Uterus (tissue), 3 donors: ENCODE measurements at regions not wholly inside any gene's neighbourhood (a gene's known extent, or its start where the extent isn't known, plus 50 kb on each side); places are given as distances from the start of the nearest gene placed in this dataset.

Experiments used
- DNase-seq, 2 donors: peaks; one replicate each; pipeline ENCODE4 v3.0.0-alpha.2; 2019 to 2020
- H3K27ac ChIP-seq, 2 donors: fragments of 200-600 bp; sonication (generic); 1 replicate in 1 of 2; 2 replicates in 1 of 2; pipeline ENCODE4 v1.5.1; 2016 to 2018
- H3K27me3 ChIP-seq, 2 donors: fragments of 200-600 bp; sonication (generic); one replicate each; pipeline ENCODE4 v1.5.1; 2018 to 2019; ENCODE audit warnings: control low read depth in 1 of 2
- H3K36me3 ChIP-seq, 2 donors: fragments of 200-600 bp; sonication (generic); one replicate each; pipeline ENCODE4 v1.5.1; 2019; ENCODE audit warnings: control low read depth in 1 of 2
- H3K4me1 ChIP-seq, 2 donors: fragments of 200-600 bp; sonication (generic); one replicate each; pipeline ENCODE4 v1.5.1; 2018 to 2019; ENCODE audit warnings: control low read depth in 1 of 2
- H3K4me3 ChIP-seq, 2 donors: fragments of 200-600 bp; sonication (generic); 1 replicate in 1 of 2; 2 replicates in 1 of 2; pipeline ENCODE4 v1.5.1; 2018 to 2019; ENCODE audit warnings: mild to moderate bottlenecking in 1 of 2
- H3K9me3 ChIP-seq, 2 donors: fragments of 200-600 bp; sonication (generic); one replicate each; pipeline ENCODE4 v1.5.1; 2019; ENCODE audit warnings: control low read depth in 1 of 2
- POLR2A ChIP-seq, 2 donors: fragments of 450-650 bp; IDR thresholded peaks; one replicate each; pipeline ENCODE4 v1.6.1; 2016; ENCODE audit warnings: antibody characterized with exemption in 2 of 2, mild to moderate bottlenecking in 1 of 2, moderate library complexity in 1 of 2
- intact Hi-C: fragments of 100-400 bp; cut with DNase I; formaldehyde crosslinking; loops from one replicate; pipeline ENCODE4 v1.15.1; 2023; ENCODE audit warnings: low total_unique reads
- TF ChIP-seq, protein P1 (sequence below), 4 experiments: fragments of 200-600 bp in 2 of 4; fragments of 450-650 bp in 2 of 4; sonication (generic) in 2 of 4; IDR thresholded peaks; one replicate each; pipeline ENCODE4 v1.5.1; 2016 to 2019; ENCODE audit warnings: antibody characterized with exemption in 4 of 4, mild to moderate bottlenecking in 2 of 4, moderate library complexity in 1 of 4
- donor health status: DM: yes; HTN: yes; CAD: no.

DNA sequence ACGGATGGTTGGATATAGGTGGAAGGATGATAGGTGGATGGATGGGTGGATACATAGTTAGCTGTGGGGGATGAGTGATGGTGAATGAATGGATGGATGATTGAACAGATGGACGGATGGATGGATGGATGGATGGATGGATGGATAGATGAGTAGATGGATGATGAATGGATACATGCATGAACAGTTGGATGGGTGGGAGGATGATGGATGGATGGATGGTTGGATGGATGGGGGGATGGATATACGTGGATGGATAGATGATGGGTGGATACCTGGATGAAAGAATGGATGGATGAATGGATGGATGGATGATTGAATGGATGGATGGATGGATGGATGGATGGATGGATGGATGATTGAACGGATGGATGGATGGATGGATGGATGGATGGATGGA is 68.4 kb upstream of the PRR5 start:
- intact Hi-C loops = no loop called here

DNA sequence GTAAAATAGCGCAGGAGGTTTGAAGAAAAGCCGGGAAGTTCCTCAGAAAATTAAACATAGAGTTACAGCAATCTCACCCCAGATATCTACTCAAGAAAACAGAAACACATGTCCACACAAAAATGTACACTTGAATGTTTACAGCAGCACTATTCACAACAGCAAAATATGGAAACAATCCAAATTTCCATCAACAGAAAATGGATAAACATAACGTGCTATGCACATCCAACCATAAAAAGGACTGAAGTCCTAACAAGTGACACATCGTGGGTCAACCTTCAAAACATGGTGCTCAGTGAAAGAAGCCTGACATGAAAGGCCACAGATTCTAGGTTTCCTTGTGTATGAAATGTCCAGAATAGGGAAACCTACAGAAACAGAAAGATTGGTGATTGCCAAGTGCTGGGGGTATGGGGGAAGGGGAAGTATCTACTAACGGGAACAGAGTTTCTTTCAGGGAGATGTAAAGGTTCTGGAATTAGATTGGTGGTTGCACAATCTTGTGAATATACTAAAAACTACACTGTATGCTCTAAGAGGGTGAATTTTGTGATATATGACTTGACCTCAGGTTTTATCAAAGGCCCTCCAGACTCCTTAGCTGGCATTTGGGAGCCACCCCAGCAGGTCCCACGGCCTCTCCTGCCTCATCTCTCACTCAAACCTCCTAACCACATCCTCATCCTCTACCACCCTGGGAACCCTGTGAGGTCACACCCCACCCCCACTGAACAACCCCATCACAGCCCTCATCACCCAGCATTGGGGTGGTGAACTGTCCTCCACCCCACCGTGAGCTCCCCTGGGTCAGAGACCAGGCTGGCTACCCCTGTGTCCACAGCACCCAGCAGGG is 69.2 kb upstream of the PRR5 start:
- intact Hi-C loops = no loop called here
- no peak overlapping the region for H3K4me3 ChIP-seq
- no peak for DNase-seq
- no peaks in the 10 kb centered on the region for H3K27me3 ChIP-seq
- no peak overlapping the region for H3K27ac ChIP-seq
- no peaks in the 10 kb centered on the region for H3K36me3 ChIP-seq
- H3K9me3 ChIP-seq = no peaks in the 10 kb centered on the region
- TF ChIP-seq, protein P1, sequence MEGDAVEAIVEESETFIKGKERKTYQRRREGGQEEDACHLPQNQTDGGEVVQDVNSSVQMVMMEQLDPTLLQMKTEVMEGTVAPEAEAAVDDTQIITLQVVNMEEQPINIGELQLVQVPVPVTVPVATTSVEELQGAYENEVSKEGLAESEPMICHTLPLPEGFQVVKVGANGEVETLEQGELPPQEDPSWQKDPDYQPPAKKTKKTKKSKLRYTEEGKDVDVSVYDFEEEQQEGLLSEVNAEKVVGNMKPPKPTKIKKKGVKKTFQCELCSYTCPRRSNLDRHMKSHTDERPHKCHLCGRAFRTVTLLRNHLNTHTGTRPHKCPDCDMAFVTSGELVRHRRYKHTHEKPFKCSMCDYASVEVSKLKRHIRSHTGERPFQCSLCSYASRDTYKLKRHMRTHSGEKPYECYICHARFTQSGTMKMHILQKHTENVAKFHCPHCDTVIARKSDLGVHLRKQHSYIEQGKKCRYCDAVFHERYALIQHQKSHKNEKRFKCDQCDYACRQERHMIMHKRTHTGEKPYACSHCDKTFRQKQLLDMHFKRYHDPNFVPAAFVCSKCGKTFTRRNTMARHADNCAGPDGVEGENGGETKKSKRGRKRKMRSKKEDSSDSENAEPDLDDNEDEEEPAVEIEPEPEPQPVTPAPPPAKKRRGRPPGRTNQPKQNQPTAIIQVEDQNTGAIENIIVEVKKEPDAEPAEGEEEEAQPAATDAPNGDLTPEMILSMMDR (IDR thresholded peaks at IDR 0.05) = no peak
- TF ChIP-seq POLR2A (IDR thresholded peaks at IDR 0.05) = no peak
- H3K4me1 ChIP-seq = no peaks in the 10 kb centered on the region

More for the DNA sequence above, 68.4 kb upstream of the PRR5 start:
- no peaks in the 10 kb centered on the region for H3K9me3 ChIP-seq
- no peak overlapping the region for H3K27ac ChIP-seq
- H3K27me3 ChIP-seq = no peaks in the 10 kb centered on the region
- no peak overlapping the region for H3K4me3 ChIP-seq
- TF ChIP-seq POLR2A (IDR thresholded peaks at IDR 0.05) = no peak
- TF ChIP-seq, protein P1 (IDR thresholded peaks at IDR 0.05) = no peak
- DNase-seq = no peak
- no peaks in the 10 kb centered on the region for H3K4me1 ChIP-seq
- no peaks in the 10 kb centered on the region for H3K36me3 ChIP-seq

DNA sequence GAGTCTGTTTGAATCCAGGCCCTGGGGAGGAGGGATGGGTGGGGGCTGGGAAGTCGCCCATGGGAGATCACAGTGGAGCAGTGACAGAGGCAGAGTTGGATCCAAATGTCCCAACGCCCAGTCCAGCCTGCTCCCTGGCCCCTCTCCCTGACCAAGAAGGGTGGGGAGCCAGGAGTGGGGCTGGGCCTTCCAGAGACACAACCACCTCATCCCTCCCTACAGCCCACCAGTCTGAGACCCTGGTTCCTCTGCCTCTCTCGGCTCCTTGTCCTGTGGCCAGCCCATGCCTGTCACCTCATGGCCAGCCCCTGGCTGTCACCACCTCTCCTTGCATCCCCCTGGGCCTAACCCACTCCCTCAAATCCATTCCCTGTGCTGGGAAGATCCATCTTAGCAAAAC is 71.2 kb upstream of the PRR5 start:
- H3K4me1 ChIP-seq = no peaks in the 10 kb centered on the region
- DNase-seq = no peak
- no peaks in the 10 kb centered on the region for H3K9me3 ChIP-seq
- no peaks in the 10 kb centered on the region for H3K27me3 ChIP-seq
- intact Hi-C loops = no loop called here
- no peak overlapping the region for H3K27ac ChIP-seq
- H3K36me3 ChIP-seq = no peaks in the 10 kb centered on the region
- TF ChIP-seq POLR2A (IDR thresholded peaks at IDR 0.05) = no peak
- TF ChIP-seq, protein P1 (IDR thresholded peaks at IDR 0.05) = no peak
- no peak overlapping the region for H3K4me3 ChIP-seq

DNA sequence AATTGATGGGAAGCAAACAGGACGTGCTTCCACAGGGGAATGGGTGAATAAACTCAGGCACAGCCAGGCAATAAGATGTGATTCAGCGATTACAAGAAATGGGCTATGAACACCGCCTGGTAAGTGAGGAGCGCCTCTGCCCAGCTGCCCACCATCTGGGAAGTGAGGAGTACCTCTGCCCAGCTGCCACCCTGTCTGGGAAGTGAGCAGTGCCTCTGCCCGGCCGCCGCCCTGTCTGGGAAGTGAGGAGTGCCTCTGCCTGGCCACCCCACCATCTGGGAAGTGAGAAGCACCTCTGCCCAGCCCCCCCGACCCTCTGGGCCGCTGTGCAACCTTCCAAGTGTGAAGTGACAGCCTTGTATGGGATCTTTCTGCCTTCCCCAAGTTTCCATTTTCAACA is 73.2 kb upstream of the PRR5 start:
- Histone ChIP-seq H3K9me3 (no peaks in the 10 kb centered on the region), H3K4me1 (no peaks in the 10 kb centered on the region), H3K4me3 (no peak overlapping the region), H3K27ac (no peak overlapping the region), H3K36me3 (no peaks in the 10 kb centered on the region), H3K27me3 (no peaks in the 10 kb centered on the region)
- TF ChIP-seq, protein P1 (IDR thresholded peaks at IDR 0.05) = no peak
- no peak for TF ChIP-seq POLR2A (IDR thresholded peaks at IDR 0.05)
- DNase-seq = no peak
- intact Hi-C loops = loop anchor here (5.0 to 10.0 kb wide), 2 partner anchors 544 to 637 kb away; no protein-coding TSS in a partner anchor

DNA sequence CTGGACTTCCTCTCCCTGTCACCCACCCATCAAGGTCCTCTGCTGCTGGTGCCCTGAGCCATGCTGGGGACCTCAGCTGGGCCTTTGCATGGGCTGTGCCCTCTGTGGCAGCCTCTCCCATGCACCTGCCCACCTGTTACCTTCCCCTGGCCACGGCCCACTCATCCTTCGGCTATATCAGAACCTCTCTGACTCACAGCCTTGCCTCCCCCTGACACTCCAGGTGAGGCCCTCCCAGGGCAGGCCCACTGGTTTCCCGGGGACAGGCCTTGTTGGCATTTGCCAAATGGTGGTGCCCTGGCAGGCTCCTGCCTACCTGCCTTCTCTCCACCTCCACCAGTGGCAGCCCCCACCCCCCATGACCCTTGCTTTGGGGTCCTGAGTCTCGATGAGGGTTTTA is 73.7 kb upstream of the PRR5 start:
- no peaks in the 10 kb centered on the region for H3K9me3 ChIP-seq
- H3K4me1 ChIP-seq = no peaks in the 10 kb centered on the region
- TF ChIP-seq, protein P1 (IDR thresholded peaks at IDR 0.05) = no peak
- TF ChIP-seq POLR2A (IDR thresholded peaks at IDR 0.05) = no peak
- no peaks in the 10 kb centered on the region for H3K27me3 ChIP-seq
- intact Hi-C loops = loop anchor here (5.0 to 10.0 kb wide), 2 partner anchors 543 to 636 kb away; no protein-coding TSS in a partner anchor
- no peak overlapping the region for H3K27ac ChIP-seq
- H3K4me3 ChIP-seq = no peak overlapping the region
- H3K36me3 ChIP-seq = no peaks in the 10 kb centered on the region
- DNase-seq = no peak
